T-cell (primary cell): ENCODE measurements at regions not wholly inside any gene's neighbourhood (a gene's known extent, or its start where the extent isn't known, plus 50 kb on each side); places are given as distances from the start of the nearest gene placed in this dataset.
"Not testable (repeated sequence)": the region's sequence is repeated elsewhere in the genome, so short reads cannot be mapped to it uniquely, and the experiment has no call there.

Source experiments
- ATAC-seq, 4 experiments: fragments of 200-7000 bp in 3 of 4; fragments of 150-1000 bp in 1 of 4; cut with Tn5 transposase; replicated peaks in 1 of 4; 1 replicate in 3 of 4; 2 replicates in 1 of 4; pipeline ENCODE4 v1.10.0; 2021; ENCODE audit warnings: moderate library complexity in 3 of 4, mild to moderate bottlenecking in 2 of 4, moderate number of reproducible peaks in 1 of 4
- CTCF ChIA-PET, 2 donors: fragments of 300-600 bp; sonication (Branson Sonifier 250); formaldehyde crosslinking; loops; one replicate each; lab custom pipeline; 2022; ENCODE audit warnings: antibody characterized with exemption in 2 of 2; lab: Charles Lee
- POLR2A ChIA-PET, 2 donors: fragments of 300-600 bp; sonication (Branson Sonifier 250); formaldehyde crosslinking; loops; one replicate each; lab custom pipeline; 2022; ENCODE audit warnings: antibody characterized with exemption in 2 of 2; lab: Charles Lee
- DNase-seq, 35 experiments: peaks; one replicate each; pipeline versions ENCODE4 v3.0.0 to v3.0.0-alpha.2; 2013 to 2023
- H3K27ac ChIP-seq: one replicate; pipeline ENCODE4 v1.5.1; 2013; ENCODE audit warnings: low read length
- H3K27me3 ChIP-seq, 2 experiments: replicated peaks in 1 of 2; 1 replicate in 1 of 2; 2 replicates in 1 of 2; pipeline versions ENCODE4 v1.6.1 to v1.7.0; 2013; ENCODE audit warnings: low read length in 1 of 2, mixed read lengths in 1 of 2; ENCODE audit not compliant: control insufficient read depth in 2 of 2, insufficient read depth in 2 of 2; ENCODE audit errors: extremely low read depth in 1 of 2
- H3K36me3 ChIP-seq, 2 donors: 1 replicate in 1 of 2; 2 replicates in 1 of 2; pipeline versions ENCODE4 v1.6.1 to v1.7.0; 2013; ENCODE audit warnings: low read length in 1 of 2; ENCODE audit not compliant: control insufficient read depth in 2 of 2, insufficient read depth in 1 of 2; ENCODE audit errors: extremely low read depth in 1 of 2
- H3K4me1 ChIP-seq, 2 experiments: 1 replicate in 1 of 2; 2 replicates in 1 of 2; pipeline versions ENCODE4 v1.6.1 to v1.7.0; 2013; ENCODE audit warnings: low read length in 2 of 2, mixed read lengths in 1 of 2; ENCODE audit not compliant: insufficient read depth in 2 of 2, control insufficient read depth in 1 of 2; ENCODE audit errors: extremely low read depth in 1 of 2
- H3K4me3 ChIP-seq, 2 donors: 1 replicate in 1 of 2; 2 replicates in 1 of 2; pipeline versions ENCODE4 v1.5.1 to v1.7.0; 2013; ENCODE audit warnings: mild to moderate bottlenecking in 2 of 2, low read length in 1 of 2, moderate library complexity in 1 of 2; ENCODE audit not compliant: control insufficient read depth in 1 of 2; ENCODE audit errors: extremely low read depth in 1 of 2
- H3K9me3 ChIP-seq: 2 replicates; pipeline ENCODE4 v1.7.0; 2013
- H3K27ac Mint-ChIP-seq, 2 donors: one replicate each; pipeline ENCODE4 v1.8.0; 2020 to 2021; ENCODE audit warnings: mild to moderate bottlenecking in 2 of 2, mixed read lengths in 2 of 2
- H3K27me3 Mint-ChIP-seq, 2 donors: one replicate each; pipeline ENCODE4 v1.8.0; 2021 to 2022; ENCODE audit warnings: mixed read lengths in 2 of 2
- H3K36me3 Mint-ChIP-seq: one replicate; pipeline ENCODE4 v1.8.0; 2021; ENCODE audit warnings: mixed read lengths
- H3K4me1 Mint-ChIP-seq, 3 donors: one replicate each; pipeline ENCODE4 v1.8.0; 2020 to 2022; ENCODE audit warnings: mixed read lengths in 3 of 3, mild to moderate bottlenecking in 1 of 3
- H3K4me3 Mint-ChIP-seq, 3 donors: one replicate each; pipeline ENCODE4 v1.8.0; 2020 to 2022; ENCODE audit warnings: mild to moderate bottlenecking in 3 of 3, mixed read lengths in 3 of 3, moderate library complexity in 3 of 3
- H3K9me3 Mint-ChIP-seq, 3 donors: one replicate each; pipeline ENCODE4 v1.8.0; 2020 to 2022; ENCODE audit warnings: mixed read lengths in 3 of 3
- WGBS: methylation state at CpG from one replicate; pipeline ENCODE4 v1.1.5; 2013; ENCODE audit warnings: missing lambda C conversion rate; ENCODE audit not compliant: insufficient coverage; 5-methylcytosine and 5-hydroxymethylcytosine counted together

DNA sequence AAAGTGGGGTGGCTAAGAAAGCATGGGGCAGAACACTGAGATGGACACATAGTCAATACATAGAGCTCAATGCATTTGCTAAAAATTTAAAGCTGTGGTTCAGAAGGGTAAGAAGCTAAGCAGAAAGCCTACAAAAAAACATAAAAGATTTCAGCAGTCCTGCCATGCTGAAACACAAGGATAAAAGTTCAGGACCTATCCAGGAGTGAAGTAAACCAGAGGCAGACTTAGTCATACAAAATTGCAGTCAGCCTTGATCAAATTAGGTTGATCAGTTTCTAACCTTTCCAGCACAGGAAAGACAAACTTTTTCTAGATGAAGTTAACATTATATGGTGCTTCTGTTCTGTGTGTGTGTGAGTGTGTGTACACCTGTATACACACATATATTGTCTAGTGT is 120.8 kb upstream of the RBMS1 start:
- Histone ChIP-seq H3K27me3 (peaks cover 0 to 2% of the 10 kb centered on the region in 2 experiments), H3K27ac (no peak overlapping the region), H3K9me3 (peaks cover 2% of the 10 kb centered on the region), H3K36me3 (no peaks in the 10 kb centered on the region), H3K4me3 (no peak overlapping the region), H3K4me1 (peaks cover 3 to 24% of the 10 kb centered on the region in 2 experiments)
- ATAC-seq (no peak), DNase-seq (no peak)
- ChIA-PET POLR2A (no interaction called here), CTCF (no interaction called here)
- no peak overlapping the region for H3K4me3 Mint-ChIP-seq
- peaks cover 24 to 30% (median 29%) of the 10 kb centered on the region in 3 donors for H3K4me1 Mint-ChIP-seq
- peaks cover 9 to 21% (median 21%) of the 10 kb centered on the region in 3 donors for H3K9me3 Mint-ChIP-seq
- peaks cover 0 to 3% of the 10 kb centered on the region in 2 donors for H3K27me3 Mint-ChIP-seq
- no peak overlapping the region for H3K27ac Mint-ChIP-seq
- peaks cover 3% of the 10 kb centered on the region for H3K36me3 Mint-ChIP-seq

DNA sequence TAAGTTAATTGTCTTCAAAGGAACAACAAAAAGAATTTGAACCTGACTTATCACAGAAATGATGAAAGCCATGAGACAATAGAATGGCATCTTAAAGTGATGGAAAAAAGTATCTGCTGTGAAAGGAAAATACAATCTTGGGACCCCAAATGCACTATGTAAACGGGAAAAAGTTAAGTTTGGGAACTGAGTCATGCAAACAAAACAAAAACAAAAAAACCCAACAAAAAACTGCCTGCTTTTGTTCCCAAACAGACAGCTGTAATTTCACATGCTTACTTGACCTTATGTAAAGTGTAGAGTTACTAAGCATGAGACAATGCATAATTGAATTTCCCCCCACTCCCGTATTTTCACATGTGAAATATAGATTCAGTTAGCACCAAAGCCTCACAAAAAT is 122.1 kb upstream of the RBMS1 start:
- POLR2A ChIA-PET = no interaction called here
- WGBS = no CpG with 5 or more reads among the region's 2 CpGs
- CTCF ChIA-PET = no interaction called here
- ATAC-seq (no peak), DNase-seq (no peak)
- peaks cover 3% of the 10 kb centered on the region for H3K36me3 Mint-ChIP-seq
- Histone ChIP-seq H3K27me3 (peaks cover 0 to 2% of the 10 kb centered on the region in 2 experiments), H3K4me3 (no peak overlapping the region), H3K4me1 (peaks cover 0 to 15% of the 10 kb centered on the region in 2 experiments), H3K27ac (no peak overlapping the region), H3K36me3 (no peaks in the 10 kb centered on the region), H3K9me3 (peaks cover 2% of the 10 kb centered on the region)
- H3K4me1 Mint-ChIP-seq = peaks cover 15 to 20% (median 17%) of the 10 kb centered on the region in 3 donors
- no peak overlapping the region for H3K4me3 Mint-ChIP-seq
- H3K27ac Mint-ChIP-seq = peak overlapping the region in 1 of 2 donors; percentile 10
- H3K27me3 Mint-ChIP-seq = peaks cover 0 to 3% of the 10 kb centered on the region in 2 donors
- H3K9me3 Mint-ChIP-seq = peaks cover 9 to 21% (median 21%) of the 10 kb centered on the region in 3 donors

DNA sequence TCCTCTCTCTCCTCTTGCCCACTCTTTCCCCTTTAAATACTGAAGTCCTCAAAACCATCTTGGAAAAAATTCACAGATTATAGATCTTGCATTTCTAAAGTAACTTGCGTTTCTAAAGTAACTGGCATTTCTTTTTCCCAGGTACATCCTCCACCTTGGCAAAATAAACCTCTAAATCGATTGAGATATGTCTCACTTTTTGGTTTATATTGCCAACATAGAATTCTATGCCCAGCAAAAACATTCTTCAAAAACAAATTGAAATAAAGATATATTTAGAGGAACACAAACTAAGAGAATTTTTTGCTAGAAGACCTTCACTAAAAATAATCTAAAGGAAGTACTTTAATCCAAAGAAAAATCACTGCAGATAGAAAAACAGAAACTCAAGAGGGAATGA is 122.5 kb upstream of the RBMS1 start:
- ATAC-seq (no peak), DNase-seq (no peak)
- ChIA-PET POLR2A (no interaction called here), CTCF (no interaction called here)
- Histone ChIP-seq H3K4me1 (peaks cover 0 to 11% of the 10 kb centered on the region in 2 experiments), H3K36me3 (no peaks in the 10 kb centered on the region), H3K4me3 (no peak overlapping the region), H3K27ac (no peak overlapping the region), H3K27me3 (peaks cover 0 to 2% of the 10 kb centered on the region in 2 experiments), H3K9me3 (peaks cover 2% of the 10 kb centered on the region)
- Mint-ChIP-seq H3K4me3 (no peak overlapping the region), H3K27ac (peak overlapping the region in 1 of 2 donors; percentile 10), H3K27me3 (no peaks in the 10 kb centered on the region), H3K4me1 (peaks cover 10 to 15% (median 13%) of the 10 kb centered on the region in 3 donors), H3K36me3 (peaks cover 3% of the 10 kb centered on the region), H3K9me3 (peaks cover 9 to 21% (median 21%) of the 10 kb centered on the region in 3 donors)
- WGBS = no CpG with 5 or more reads among the region's 2 CpGs

DNA sequence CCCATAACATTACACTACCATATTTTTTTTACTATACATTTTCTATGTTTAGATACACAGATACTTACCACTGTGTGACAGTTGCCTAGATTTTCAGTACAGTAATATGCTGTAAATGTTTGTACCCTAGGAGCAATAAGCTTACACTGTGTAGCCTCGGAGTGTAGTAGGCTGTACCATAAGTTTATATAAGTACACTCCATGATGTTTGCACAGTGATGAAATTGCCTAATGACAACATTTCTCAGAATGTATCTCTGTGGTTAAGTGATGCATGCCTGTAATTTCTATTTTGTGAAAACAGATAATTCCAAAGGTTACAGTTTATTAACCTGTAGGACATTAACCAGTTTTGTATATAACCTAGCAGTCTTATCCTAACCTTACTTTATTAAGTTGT is 128.1 kb upstream of the RBMS1 start:
- no peaks in the 10 kb centered on the region for H3K27me3 Mint-ChIP-seq
- Histone ChIP-seq H3K27me3 (no peaks in the 10 kb centered on the region), H3K36me3 (no peaks in the 10 kb centered on the region), H3K27ac (no peak overlapping the region), H3K4me1 (no peaks in the 10 kb centered on the region), H3K9me3 (no peaks in the 10 kb centered on the region), H3K4me3 (no peak overlapping the region)
- CTCF ChIA-PET = no interaction called here
- no peaks in the 10 kb centered on the region for H3K4me1 Mint-ChIP-seq
- ATAC-seq (no peak), DNase-seq (no peak)
- H3K9me3 Mint-ChIP-seq = peaks cover 6 to 12% (median 8%) of the 10 kb centered on the region in 3 donors
- POLR2A ChIA-PET = interaction anchor here in 1 of 2 donors (0.5 kb wide), 1 partner anchor 123 kb away, joined by 7 read pairs; no protein-coding TSS in a partner anchor
- no peak overlapping the region for H3K4me3 Mint-ChIP-seq
- no peak overlapping the region for H3K27ac Mint-ChIP-seq
- no CpG with 5 or more reads among the region's 1 CpG for WGBS
- H3K36me3 Mint-ChIP-seq = no peaks in the 10 kb centered on the region

DNA sequence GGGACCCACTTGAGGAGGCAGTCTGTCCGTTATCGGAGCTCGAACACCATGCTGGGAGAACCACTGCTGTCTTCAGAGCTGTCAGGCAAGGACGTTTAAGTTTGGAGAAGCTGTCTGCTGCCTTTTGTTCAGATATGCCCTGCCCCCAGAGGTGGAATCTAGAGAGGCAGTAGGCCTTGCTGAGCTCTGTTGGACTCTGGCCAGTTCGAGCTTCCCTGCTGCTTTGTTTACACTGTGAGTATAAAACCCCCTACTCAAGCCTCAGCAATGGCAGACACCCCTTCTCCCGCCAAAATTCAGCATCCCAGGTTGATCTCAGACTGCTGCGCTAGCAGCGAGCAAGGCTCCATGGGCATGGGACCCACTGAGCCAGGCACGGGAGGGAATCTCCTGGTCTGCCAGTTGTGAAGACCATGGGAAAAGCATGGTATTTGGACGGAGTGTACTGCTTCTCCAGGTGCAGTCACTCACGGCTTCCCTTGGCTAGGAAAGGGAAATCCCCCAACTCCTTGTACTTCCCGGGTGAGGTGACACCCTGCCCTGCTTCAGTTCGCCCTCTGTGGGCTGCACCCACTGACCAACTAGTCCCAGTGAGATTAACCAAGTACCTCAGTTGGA is 134.5 kb upstream of the RBMS1 start:
- H3K9me3 Mint-ChIP-seq, H3K4me1 Mint-ChIP-seq, CTCF ChIA-PET, H3K4me3 Mint-ChIP-seq, H3K27me3 Mint-ChIP-seq, H3K4me1 ChIP-seq, H3K4me3 ChIP-seq, H3K9me3 ChIP-seq, H3K27me3 ChIP-seq, POLR2A ChIA-PET, ATAC-seq, H3K27ac Mint-ChIP-seq, DNase-seq, H3K36me3 Mint-ChIP-seq, H3K27ac ChIP-seq, H3K36me3 ChIP-seq: not testable (repeated sequence)
- WGBS = 90% methylated on average over 12 of the region's 13 CpGs

DNA sequence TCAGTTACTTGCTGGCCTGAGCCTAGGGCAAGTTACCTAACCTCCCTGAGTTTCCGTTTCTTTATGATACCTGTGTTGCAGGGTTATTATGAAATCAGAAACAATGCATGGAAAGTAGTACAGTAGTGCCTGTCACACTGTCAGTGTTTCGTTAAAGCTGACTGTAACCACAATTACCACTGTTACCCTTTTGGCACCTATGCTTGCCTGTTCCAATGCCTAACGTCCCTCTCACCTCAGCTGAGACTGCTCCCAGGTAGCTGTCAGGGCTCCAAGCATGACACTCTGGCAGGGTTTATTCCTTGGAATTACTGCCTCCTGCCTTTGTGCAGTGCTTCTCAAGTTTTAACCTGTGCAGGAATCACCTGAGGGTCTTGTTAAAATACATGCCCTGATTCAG is 135.2 kb upstream of the RBMS1 start:
- Histone ChIP-seq H3K36me3 (no peaks in the 10 kb centered on the region), H3K27ac (no peak overlapping the region), H3K9me3 (no peaks in the 10 kb centered on the region), H3K4me3 (no peak overlapping the region), H3K4me1 (peaks cover 0 to 3% of the 10 kb centered on the region in 2 experiments), H3K27me3 (no peaks in the 10 kb centered on the region)
- no peak for DNase-seq
- no peak overlapping the region for H3K4me3 Mint-ChIP-seq
- H3K9me3 Mint-ChIP-seq = peaks cover 4 to 6% (median 5%) of the 10 kb centered on the region in 3 donors
- WGBS = 70% methylated on average over 2 of the region's 3 CpGs
- CTCF ChIA-PET = no interaction called here
- no peak for ATAC-seq
- H3K4me1 Mint-ChIP-seq = peaks cover 0 to 9% (median 3%) of the 10 kb centered on the region in 3 donors
- no peaks in the 10 kb centered on the region for H3K36me3 Mint-ChIP-seq
- POLR2A ChIA-PET = no interaction called here
- no peak overlapping the region for H3K27ac Mint-ChIP-seq
- H3K27me3 Mint-ChIP-seq = no peaks in the 10 kb centered on the region
